Fibroblast of pulmonary artery (primary cell): ENCODE measurements at regions not wholly inside any gene's neighbourhood (a gene's known extent, or its start where the extent isn't known, plus 50 kb on each side); places are given as distances from the start of the nearest gene placed in this dataset.
A peak's percentile ranks its signal among the peaks of the same experiment; 100 is the strongest.

Experiments
- DNase-seq: peaks from one replicate; pipeline ENCODE4 v3.0.0-alpha.2; 2010; ENCODE audit warnings: low read depth
- H3K4me3 ChIP-seq: replicated peaks from 2 replicates; pipeline ENCODE4 v1.5.1; 2011; ENCODE audit warnings: low read depth, mild to moderate bottlenecking, control low read depth, low read length, moderate library complexity
- CTCF ChIP-seq: IDR thresholded peaks from 2 replicates; pipeline ENCODE4 v1.5.1; 2011; ENCODE audit warnings: mild to moderate bottlenecking, control low read depth, low read length, inconsistent platforms; ENCODE audit errors: missing control alignments

GRCh38 chr7:142440906-142441411 is 183.1 kb upstream of the PRSS58 start:
- H3K4me3 ChIP-seq: no peak overlapping the region
- no peak for TF ChIP-seq CTCF
- no peak for DNase-seq

DNA sequence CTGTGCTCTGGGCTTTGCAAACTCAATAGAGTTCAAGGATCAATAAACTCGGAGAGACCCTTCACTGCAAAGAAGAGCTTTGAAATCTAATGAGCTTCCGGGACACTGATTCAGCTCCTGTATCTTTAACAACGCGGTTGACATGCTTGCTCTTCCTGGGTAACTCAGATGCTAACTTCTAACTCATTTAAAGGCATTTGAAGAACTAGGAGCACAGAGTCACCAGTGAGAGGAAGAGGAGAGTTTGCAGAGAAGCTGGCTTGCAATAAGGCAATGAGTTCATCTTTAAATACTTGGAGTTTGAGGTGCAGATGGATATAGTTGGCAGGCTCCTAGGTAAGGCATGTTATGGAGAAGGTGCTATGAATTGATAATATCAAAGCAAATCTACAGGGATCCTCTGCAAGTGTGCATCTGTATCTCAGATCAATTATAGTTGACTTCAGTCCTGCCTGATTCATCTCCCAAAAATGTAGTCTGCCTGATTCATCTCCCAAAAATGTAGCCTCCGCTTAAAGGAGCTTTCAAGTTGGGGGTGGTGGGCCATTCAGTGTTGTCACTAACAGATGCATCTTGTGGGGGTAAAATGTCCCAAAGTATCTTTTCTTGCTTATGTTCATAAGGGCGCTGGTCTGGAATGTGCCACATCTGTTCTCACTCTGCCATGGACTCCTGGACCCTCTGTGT is 182.5 kb upstream of the PRSS58 start:
- TF ChIP-seq CTCF: no peak
- H3K4me3 ChIP-seq: no peak overlapping the region
- peak; percentile 70 for DNase-seq

DNA sequence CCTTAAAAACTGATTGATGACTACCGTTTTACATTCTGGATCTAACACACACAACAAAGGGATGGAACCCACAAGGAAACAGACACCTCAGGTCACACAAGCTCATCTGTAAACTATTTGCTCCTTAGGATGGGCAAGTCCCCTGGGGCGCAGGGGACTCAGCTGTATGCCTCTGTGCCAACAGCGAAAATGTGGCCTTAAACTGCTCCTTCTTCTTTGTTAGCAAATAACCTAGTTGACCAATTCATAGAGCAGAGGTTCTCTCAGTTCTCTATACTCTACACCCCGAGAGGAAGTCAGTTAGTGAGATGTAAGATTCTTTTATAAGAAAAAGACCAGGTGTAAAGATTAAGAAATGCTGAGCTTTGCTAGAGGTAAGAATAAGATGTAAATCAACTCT is 181.9 kb upstream of the PRSS58 start:
- TF ChIP-seq CTCF: no peak
- no peak for DNase-seq
- H3K4me3 ChIP-seq: no peak overlapping the region

- no peak for DNase-seq
- no peak for TF ChIP-seq CTCF
- H3K4me3 ChIP-seq: no peak overlapping the region
These were observed 181.2 kb upstream of the PRSS58 start for GRCh38 chr7:142438923-142439515.

DNA sequence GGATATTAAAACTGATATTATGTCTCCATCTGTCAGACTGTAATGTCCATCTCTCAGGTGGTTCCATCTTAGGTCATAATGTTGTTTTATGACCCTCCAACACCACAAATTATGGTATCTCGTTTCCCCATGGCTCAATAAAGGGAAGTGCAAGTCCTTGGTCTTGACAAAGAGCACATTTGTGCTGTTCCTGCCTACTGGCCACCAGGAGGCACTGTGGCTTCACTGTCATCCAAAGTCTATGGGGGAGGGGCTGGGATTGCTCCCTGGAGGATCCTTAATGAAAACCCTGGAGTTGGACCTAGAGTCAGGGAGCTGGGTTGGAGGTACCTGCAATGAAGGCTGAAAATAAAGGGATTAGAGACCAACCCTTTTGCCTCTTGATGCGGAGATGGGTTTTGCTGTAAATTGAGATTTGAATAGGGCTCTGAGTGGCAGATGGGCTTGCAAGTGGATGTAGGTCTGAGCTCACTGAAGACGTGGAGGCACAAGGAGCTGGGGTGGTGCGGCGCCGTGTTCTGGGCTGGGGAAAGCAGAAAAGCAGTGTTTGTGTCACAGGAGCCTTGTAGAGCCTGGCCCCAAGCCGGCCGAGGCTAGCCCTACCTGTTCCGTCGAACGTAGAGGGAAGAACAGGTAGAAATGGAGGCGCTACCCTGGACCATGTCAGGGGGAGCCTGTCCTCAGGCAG is 180.5 kb upstream of the PRSS58 start:
- peak; percentile 47 for DNase-seq
- TF ChIP-seq CTCF: peak; percentile 76

GRCh38 chr7:142437741-142438140 is 179.9 kb upstream of the PRSS58 start:
- no peak for DNase-seq
- no peak for TF ChIP-seq CTCF
- H3K4me3 ChIP-seq: no peak overlapping the region

More for the DNA sequence above, 180.5 kb upstream of the PRSS58 start:
- H3K4me3 ChIP-seq: no peak overlapping the region
